H9 (cell line): ENCODE measurements at regions not wholly inside any gene's neighbourhood (a gene's known extent, or its start where the extent isn't known, plus 50 kb on each side); places are given as distances from the start of the nearest gene placed in this dataset.

Source experiments
- DNase-seq: peaks from one replicate; pipeline ENCODE4 v3.0.0-alpha.2; 2017
- H2AFZ ChIP-seq: one replicate; pipeline ENCODE4 v1.6.1; 2013; ENCODE audit warnings: mild to moderate bottlenecking, low read length, control low read depth, moderate library complexity
- H2AK5ac ChIP-seq: 2 replicates; pipeline ENCODE4 v1.6.1; 2013; ENCODE audit warnings: low read length, control low read depth, mixed read lengths; ENCODE audit not compliant: insufficient read length
- H2BK120ac ChIP-seq: one replicate; pipeline ENCODE4 v1.6.1; 2013; ENCODE audit warnings: low read depth, mild to moderate bottlenecking, low read length, control low read depth, inconsistent platforms; ENCODE audit not compliant: poor library complexity, severe bottlenecking
- H2BK12ac ChIP-seq: 2 replicates; pipeline ENCODE4 v1.6.1; 2013; ENCODE audit warnings: low read length, control low read depth, mixed read lengths, low read depth; ENCODE audit not compliant: insufficient read length
- H2BK15ac ChIP-seq: 2 replicates; pipeline ENCODE4 v1.6.1; 2013; ENCODE audit warnings: low read depth, low read length, control low read depth
- H2BK20ac ChIP-seq: one replicate; pipeline ENCODE4 v1.6.1; 2013; ENCODE audit warnings: low read depth, mild to moderate bottlenecking, low read length, control low read depth, inconsistent platforms; ENCODE audit not compliant: poor library complexity, severe bottlenecking
- H2BK5ac ChIP-seq: 2 replicates; pipeline ENCODE4 v1.6.1; 2013; ENCODE audit warnings: low read length, control low read depth, mixed read lengths; ENCODE audit not compliant: insufficient read length
- H3K14ac ChIP-seq: 2 replicates; pipeline ENCODE4 v1.6.1; 2013; ENCODE audit warnings: low read length, control low read depth; ENCODE audit not compliant: insufficient read depth
- H3K18ac ChIP-seq: 2 replicates; pipeline ENCODE4 v1.6.1; 2013; ENCODE audit warnings: low read depth, mild to moderate bottlenecking, mixed read lengths, low read length, control low read depth; ENCODE audit not compliant: insufficient read length
- H3K23ac ChIP-seq: 2 replicates; pipeline ENCODE4 v1.6.1; 2013; ENCODE audit warnings: low read length, control low read depth, mixed read lengths, low read depth; ENCODE audit not compliant: insufficient read length
- H3K23me2 ChIP-seq: 2 replicates; pipeline ENCODE4 v1.6.1; 2013; ENCODE audit warnings: low read depth, mild to moderate bottlenecking, mixed read lengths, low read length, control low read depth; ENCODE audit not compliant: insufficient read length, poor library complexity, severe bottlenecking
- H3K27ac ChIP-seq: 2 replicates; pipeline ENCODE4 v1.5.1; 2013; ENCODE audit warnings: low read length, control low read depth, mixed read lengths, low read depth; ENCODE audit not compliant: insufficient read length
- H3K27me3 ChIP-seq: 2 replicates; pipeline ENCODE4 v1.6.1; 2013; ENCODE audit warnings: low read length, control low read depth, inconsistent platforms; ENCODE audit not compliant: insufficient read depth
- H3K4ac ChIP-seq: 2 replicates; pipeline ENCODE4 v1.6.1; 2013; ENCODE audit warnings: low read depth, mild to moderate bottlenecking, control low read depth, inconsistent platforms, low read length, moderate library complexity
- H3K4me1 ChIP-seq: 2 replicates; pipeline ENCODE4 v1.6.1; 2013; ENCODE audit warnings: low read length, control low read depth, inconsistent platforms; ENCODE audit not compliant: insufficient read depth
- H3K4me2 ChIP-seq: 2 replicates; pipeline ENCODE4 v1.6.1; 2013; ENCODE audit warnings: low read length, control low read depth, mixed read lengths; ENCODE audit not compliant: insufficient read length, insufficient read depth
- H3K56ac ChIP-seq: 2 replicates; pipeline ENCODE4 v1.6.1; 2013; ENCODE audit warnings: low read depth, mild to moderate bottlenecking, mixed read lengths, low read length, control low read depth; ENCODE audit not compliant: insufficient read length
- H3K79me1 ChIP-seq: 2 replicates; pipeline ENCODE4 v1.6.1; 2013; ENCODE audit warnings: low read depth, mild to moderate bottlenecking, moderate library complexity, low read length, control low read depth, inconsistent platforms; ENCODE audit not compliant: insufficient read depth, poor library complexity, severe bottlenecking
- H3K79me2 ChIP-seq: 2 replicates; pipeline ENCODE4 v1.6.1; 2013; ENCODE audit warnings: low read length, control low read depth, inconsistent platforms; ENCODE audit not compliant: insufficient read depth
- H3K9ac ChIP-seq: 2 replicates; pipeline ENCODE4 v1.6.1; 2013; ENCODE audit warnings: low read length, control low read depth, mixed read lengths; ENCODE audit not compliant: insufficient read length; ENCODE audit errors: extremely low read depth
- H3K9me3 ChIP-seq: one replicate; pipeline ENCODE4 v1.6.1; 2013; ENCODE audit warnings: low read depth, low read length, inconsistent platforms; ENCODE audit not compliant: control insufficient read depth
- H3T11ph ChIP-seq: one replicate; pipeline ENCODE4 v1.6.1; 2013; ENCODE audit warnings: mild to moderate bottlenecking, low read length, control low read depth, inconsistent platforms
- H4K20me1 ChIP-seq: one replicate; pipeline ENCODE4 v1.6.1; 2013; ENCODE audit not compliant: control insufficient read depth, insufficient read length, insufficient read depth
- H4K5ac ChIP-seq: 2 replicates; pipeline ENCODE4 v1.6.1; 2013; ENCODE audit warnings: low read depth, mild to moderate bottlenecking, mixed read lengths, low read length, control low read depth; ENCODE audit not compliant: insufficient read length
- H4K8ac ChIP-seq: replicated peaks from 2 replicates; pipeline ENCODE4 v1.6.1; 2013; ENCODE audit warnings: low read length, control low read depth, mixed read lengths, low read depth; ENCODE audit not compliant: insufficient read length
- H4K91ac ChIP-seq: 2 replicates; pipeline ENCODE4 v1.6.1; 2013; ENCODE audit warnings: low read depth, mild to moderate bottlenecking, moderate library complexity, mixed read lengths, low read length, control low read depth; ENCODE audit not compliant: insufficient read length
- H3K27ac Mint-ChIP-seq, 3 experiments: 2 replicates in 2 of 3; 3 replicates in 1 of 3; pipeline ENCODE4 v1.8.0; 2020 to 2021; ENCODE audit warnings: mixed read lengths in 3 of 3, mild to moderate bottlenecking in 1 of 3, moderate library complexity in 1 of 3
- H3K27me3 Mint-ChIP-seq: 2 replicates; pipeline ENCODE4 v1.8.0; 2021; ENCODE audit warnings: low read depth, mild to moderate bottlenecking, moderate library complexity, mixed read lengths
- H3K36me3 Mint-ChIP-seq, 3 experiments: 2 replicates in 2 of 3; 3 replicates in 1 of 3; pipeline ENCODE4 v1.8.0; 2020 to 2021; ENCODE audit warnings: low read depth in 3 of 3, mixed read lengths in 3 of 3; ENCODE audit not compliant: insufficient read depth in 1 of 3
- H3K4me1 Mint-ChIP-seq, 2 experiments: 2 replicates each; pipeline ENCODE4 v1.8.0; 2020; ENCODE audit warnings: mixed read lengths in 2 of 2
- H3K4me3 Mint-ChIP-seq, 2 experiments: 2 replicates in 1 of 2; 3 replicates in 1 of 2; pipeline ENCODE4 v1.8.0; 2020 to 2021; ENCODE audit warnings: mild to moderate bottlenecking in 2 of 2, mixed read lengths in 2 of 2, moderate library complexity in 1 of 2
- H3K9me3 Mint-ChIP-seq, 2 experiments: 2 replicates in 1 of 2; 3 replicates in 1 of 2; pipeline ENCODE4 v1.8.0; 2020; ENCODE audit warnings: mild to moderate bottlenecking in 2 of 2, mixed read lengths in 2 of 2, moderate library complexity in 1 of 2
- CTCF ChIP-seq: fragments of 200-600 bp; sonication (generic); conservative IDR thresholded peaks from 3 replicates; pipeline ENCODE4 v1.8.0; 2021; ENCODE audit warnings: antibody characterized with exemption, mild to moderate bottlenecking
- WGBS: extraction: QIAGEN DNeasy Blood & Tissue Kit; methylation state at CpG from one replicate; pipeline ENCODE4 v1.1.7; 2013; ENCODE audit warnings: missing lambda C conversion rate, low lambda C conversion rate, mixed read lengths; ENCODE audit not compliant: insufficient read length; ENCODE audit errors: extremely low coverage; 5-methylcytosine and 5-hydroxymethylcytosine counted together

GRCh38 chr7:18224138-18224537, 196.5 kb upstream of the PRPS1L1 start:
- Histone ChIP-seq H2AFZ (no peak overlapping the region), H2BK20ac (no peak overlapping the region), H3K4me2 (no peak overlapping the region), H4K5ac (no peak overlapping the region), H3K9ac (no peak overlapping the region), H3K4me1 (no peaks in the 10 kb centered on the region), H2AK5ac (no peak overlapping the region), H4K8ac (no peak overlapping the region), H3K23ac (no peak overlapping the region), H2BK120ac (no peak overlapping the region), H3K27me3 (no peaks in the 10 kb centered on the region), H3K18ac (no peak overlapping the region), H3K79me2 (no peaks in the 10 kb centered on the region), H3K4ac (no peak overlapping the region), H3K79me1 (no peaks in the 10 kb centered on the region), H2BK15ac (no peak overlapping the region), H4K20me1 (no peaks in the 10 kb centered on the region), H2BK12ac (no peak overlapping the region), H4K91ac (no peak overlapping the region), H3K27ac (no peak overlapping the region), H3K23me2 (no peaks in the 10 kb centered on the region), H3K14ac (no peak overlapping the region), H2BK5ac (no peak overlapping the region), H3K9me3 (no peaks in the 10 kb centered on the region), H3T11ph (no peak overlapping the region), H3K56ac (no peak overlapping the region)
- no CpG with 5 or more reads among the region's 1 CpG for WGBS
- H3K27ac Mint-ChIP-seq: no peak overlapping the region
- no peak for DNase-seq
- H3K4me3 Mint-ChIP-seq: no peak overlapping the region
- H3K27me3 Mint-ChIP-seq: no peaks in the 10 kb centered on the region
- TF ChIP-seq CTCF: no peak
- no peaks in the 10 kb centered on the region for H3K36me3 Mint-ChIP-seq
- H3K4me1 Mint-ChIP-seq: no peaks in the 10 kb centered on the region
- no peaks in the 10 kb centered on the region for H3K9me3 Mint-ChIP-seq
